Nephron progenitor cell (in vitro differentiated cells): ENCODE measurements at regions not wholly inside any gene's neighbourhood (a gene's known extent, or its start where the extent isn't known, plus 50 kb on each side); places are given as distances from the start of the nearest gene placed in this dataset.

Experiments
- DNase-seq: peaks from one replicate; pipeline ENCODE4 v3.0.0; 2021
- H3K27ac Mint-ChIP-seq: 2 replicates; pipeline ENCODE4 v1.8.0; 2021; ENCODE audit warnings: mild to moderate bottlenecking, moderate library complexity, mixed read lengths
- H3K27me3 Mint-ChIP-seq: 2 replicates; pipeline ENCODE4 v1.8.0; 2021; ENCODE audit warnings: mild to moderate bottlenecking, low read depth, mixed read lengths; ENCODE audit not compliant: poor library complexity
- H3K36me3 Mint-ChIP-seq: 2 replicates; pipeline ENCODE4 v1.8.0; 2021; ENCODE audit warnings: low read depth, mixed read lengths
- H3K4me1 Mint-ChIP-seq: 2 replicates; pipeline ENCODE4 v1.8.0; 2021; ENCODE audit warnings: mixed read lengths
- H3K4me3 Mint-ChIP-seq: 2 replicates; pipeline ENCODE4 v1.8.0; 2021; ENCODE audit warnings: mild to moderate bottlenecking, moderate library complexity, mixed read lengths
- H3K9me3 Mint-ChIP-seq: 2 replicates; pipeline ENCODE4 v1.8.0; 2021; ENCODE audit warnings: mild to moderate bottlenecking, moderate library complexity, mixed read lengths
- TF ChIP-seq, protein P1 (sequence below): fragments of 200-600 bp; sonication (generic); IDR thresholded peaks from 2 replicates; pipeline ENCODE4 v1.5.0; 2021; ENCODE audit warnings: antibody characterized with exemption

DNA sequence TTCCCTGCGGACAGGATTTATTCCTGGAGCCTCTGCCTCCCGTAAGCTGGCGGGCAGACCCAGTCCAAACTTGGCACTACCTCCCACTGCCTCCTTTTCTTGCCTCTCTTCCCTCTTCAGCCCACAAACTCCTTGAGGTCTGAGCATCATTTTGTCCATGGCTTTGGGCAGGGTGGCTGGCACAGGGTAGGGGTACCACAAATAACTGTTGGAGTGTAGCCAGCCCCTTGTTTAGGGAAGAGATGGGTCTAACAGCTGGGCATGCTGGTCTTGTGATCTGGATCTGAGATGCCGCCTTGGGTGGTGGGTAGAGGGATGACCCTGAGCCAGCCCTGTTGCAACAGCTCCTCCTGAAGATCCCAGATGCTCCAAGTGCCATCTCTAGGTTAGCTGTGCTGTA, 71.4 kb upstream of the CLDN14 start:
- no peak overlapping the region for H3K4me3 Mint-ChIP-seq
- no peaks in the 10 kb centered on the region for H3K36me3 Mint-ChIP-seq
- H3K4me1 Mint-ChIP-seq: peaks cover 53% of the 10 kb centered on the region
- H3K27ac Mint-ChIP-seq: no peak overlapping the region
- no peak for DNase-seq
- H3K9me3 Mint-ChIP-seq: no peaks in the 10 kb centered on the region
- TF ChIP-seq, protein P1, sequence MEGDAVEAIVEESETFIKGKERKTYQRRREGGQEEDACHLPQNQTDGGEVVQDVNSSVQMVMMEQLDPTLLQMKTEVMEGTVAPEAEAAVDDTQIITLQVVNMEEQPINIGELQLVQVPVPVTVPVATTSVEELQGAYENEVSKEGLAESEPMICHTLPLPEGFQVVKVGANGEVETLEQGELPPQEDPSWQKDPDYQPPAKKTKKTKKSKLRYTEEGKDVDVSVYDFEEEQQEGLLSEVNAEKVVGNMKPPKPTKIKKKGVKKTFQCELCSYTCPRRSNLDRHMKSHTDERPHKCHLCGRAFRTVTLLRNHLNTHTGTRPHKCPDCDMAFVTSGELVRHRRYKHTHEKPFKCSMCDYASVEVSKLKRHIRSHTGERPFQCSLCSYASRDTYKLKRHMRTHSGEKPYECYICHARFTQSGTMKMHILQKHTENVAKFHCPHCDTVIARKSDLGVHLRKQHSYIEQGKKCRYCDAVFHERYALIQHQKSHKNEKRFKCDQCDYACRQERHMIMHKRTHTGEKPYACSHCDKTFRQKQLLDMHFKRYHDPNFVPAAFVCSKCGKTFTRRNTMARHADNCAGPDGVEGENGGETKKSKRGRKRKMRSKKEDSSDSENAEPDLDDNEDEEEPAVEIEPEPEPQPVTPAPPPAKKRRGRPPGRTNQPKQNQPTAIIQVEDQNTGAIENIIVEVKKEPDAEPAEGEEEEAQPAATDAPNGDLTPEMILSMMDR: no peak
- peaks cover 27% of the 10 kb centered on the region for H3K27me3 Mint-ChIP-seq

DNA sequence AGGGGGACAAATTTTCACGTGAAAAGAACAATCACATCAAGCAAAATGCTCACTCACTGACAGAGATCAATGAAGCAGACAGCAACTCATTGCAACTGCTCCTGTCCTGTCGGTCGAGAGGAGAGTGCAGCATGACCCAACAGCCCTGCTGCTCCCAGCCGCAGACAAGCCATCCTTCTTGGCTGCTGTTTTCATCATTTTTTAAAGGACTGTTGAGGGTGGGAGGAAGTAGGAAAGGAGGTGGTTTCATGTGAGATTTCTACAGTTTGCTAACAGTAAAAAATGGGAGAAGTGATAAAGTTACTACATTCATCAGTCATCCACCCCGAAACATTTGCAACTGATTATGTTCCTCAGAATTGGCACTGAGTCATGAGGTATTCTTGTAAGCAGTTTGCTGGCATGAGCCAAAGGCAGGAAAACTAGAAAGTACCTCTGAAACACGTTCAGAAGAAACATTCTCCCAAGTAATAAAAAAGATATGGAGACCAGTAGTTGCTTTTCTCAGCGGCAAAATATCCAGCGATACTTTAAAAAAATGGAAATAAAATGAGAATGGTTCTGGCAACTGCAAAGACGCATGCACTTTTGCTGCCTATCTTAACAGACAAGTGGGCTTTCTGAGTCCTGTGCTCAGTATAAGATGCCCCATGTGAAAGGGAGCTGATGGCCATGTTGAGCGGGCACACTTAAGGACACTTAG, 72.0 kb upstream of the CLDN14 start:
- TF ChIP-seq, protein P1: no peak
- peaks cover 26% of the 10 kb centered on the region for H3K27me3 Mint-ChIP-seq
- H3K4me1 Mint-ChIP-seq: peaks cover 57% of the 10 kb centered on the region
- H3K9me3 Mint-ChIP-seq: no peaks in the 10 kb centered on the region
- DNase-seq: no peak
- H3K36me3 Mint-ChIP-seq: no peaks in the 10 kb centered on the region
- H3K27ac Mint-ChIP-seq: no peak overlapping the region
- no peak overlapping the region for H3K4me3 Mint-ChIP-seq

DNA sequence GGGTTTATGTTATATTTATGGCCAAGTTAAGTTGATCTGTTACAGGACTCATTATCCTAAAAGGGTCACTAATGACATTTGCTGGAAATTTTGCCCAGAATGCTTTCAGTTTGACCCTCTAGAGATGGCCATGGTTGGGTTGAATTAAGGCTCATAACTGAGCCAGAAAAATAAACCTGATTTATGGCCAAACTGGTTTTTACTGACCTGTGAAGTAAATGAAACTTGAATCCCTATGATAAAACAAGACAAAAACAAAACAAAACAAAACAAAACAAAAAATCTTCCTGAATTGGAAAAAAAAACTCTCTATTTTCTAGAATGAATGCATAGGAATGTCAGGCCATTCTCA, 72.5 kb upstream of the CLDN14 start:
- TF ChIP-seq, protein P1: no peak
- no peak for DNase-seq
- H3K36me3 Mint-ChIP-seq: no peaks in the 10 kb centered on the region
- H3K9me3 Mint-ChIP-seq: no peaks in the 10 kb centered on the region
- no peak overlapping the region for H3K4me3 Mint-ChIP-seq
- no peak overlapping the region for H3K27ac Mint-ChIP-seq
- peaks cover 57% of the 10 kb centered on the region for H3K4me1 Mint-ChIP-seq
- peaks cover 21% of the 10 kb centered on the region for H3K27me3 Mint-ChIP-seq

DNA sequence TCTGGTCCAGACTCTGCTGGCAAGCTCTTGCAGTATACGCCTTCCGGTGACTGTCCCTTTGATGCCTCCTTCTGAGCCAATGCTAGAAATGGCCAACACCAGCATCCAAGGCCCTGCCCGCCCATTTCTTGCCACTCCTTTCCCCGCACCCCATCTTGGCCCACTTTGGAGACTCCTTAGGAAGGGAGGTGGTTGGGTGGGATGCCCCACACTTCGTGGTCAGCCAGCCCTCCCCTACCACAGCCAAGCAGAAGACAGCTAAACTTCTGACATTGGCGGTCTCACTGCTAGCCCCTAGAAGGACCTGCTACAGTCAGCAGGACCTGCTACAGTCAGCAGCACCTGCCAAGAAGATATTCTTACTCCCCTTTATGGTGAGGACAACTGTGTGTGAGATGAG, 73.5 kb upstream of the CLDN14 start:
- peaks cover 20% of the 10 kb centered on the region for H3K27me3 Mint-ChIP-seq
- TF ChIP-seq, protein P1: no peak
- no peaks in the 10 kb centered on the region for H3K36me3 Mint-ChIP-seq
- H3K4me3 Mint-ChIP-seq: no peak overlapping the region
- peaks cover 57% of the 10 kb centered on the region for H3K4me1 Mint-ChIP-seq
- H3K27ac Mint-ChIP-seq: no peak overlapping the region
- H3K9me3 Mint-ChIP-seq: no peaks in the 10 kb centered on the region
- no peak for DNase-seq

DNA sequence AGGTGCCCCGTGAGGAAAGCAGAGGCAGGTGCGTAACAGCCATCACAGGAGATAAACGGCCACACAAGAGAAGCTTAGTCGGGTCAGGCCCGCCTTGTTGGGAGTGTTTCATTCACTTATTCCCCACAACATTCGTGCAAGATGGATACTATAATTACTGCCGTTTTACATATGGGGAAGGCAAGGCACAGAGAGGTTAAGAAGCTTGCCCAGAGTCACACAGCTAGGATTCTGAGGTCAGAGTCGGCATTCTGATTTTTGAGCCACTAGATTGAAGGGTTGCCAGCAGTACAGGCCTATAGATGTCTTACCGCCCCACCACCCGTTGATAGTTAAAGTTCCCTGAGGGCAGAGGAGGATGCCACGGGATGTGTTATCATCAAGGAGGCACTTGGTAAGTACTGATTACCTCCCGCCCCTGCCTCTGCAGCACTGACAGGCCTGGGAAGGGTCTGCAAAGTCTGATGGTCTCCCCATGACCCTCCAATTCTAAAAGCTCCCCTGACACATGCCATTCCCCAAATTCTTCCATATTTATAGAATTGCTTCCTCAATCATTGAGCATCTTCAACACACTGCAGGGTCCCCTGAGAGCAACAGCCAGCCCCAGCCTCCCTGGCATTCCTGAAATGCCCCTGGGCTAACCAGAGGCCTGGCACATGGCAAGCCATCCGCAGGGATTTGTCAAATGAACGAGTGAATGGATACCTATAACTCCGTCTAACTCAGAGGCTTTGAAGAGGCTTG, 74.7 kb upstream of the CLDN14 start:
- Mint-ChIP-seq H3K9me3 (no peaks in the 10 kb centered on the region), H3K27ac (no peak overlapping the region)

More for the DNA sequence above, 74.7 kb upstream of the CLDN14 start:
- TF ChIP-seq, protein P1: no peak
- Mint-ChIP-seq H3K27me3 (peaks cover 22% of the 10 kb centered on the region), H3K36me3 (no peaks in the 10 kb centered on the region), H3K4me3 (no peak overlapping the region), H3K4me1 (peaks cover 50% of the 10 kb centered on the region)
- no peak for DNase-seq
